Testis (tissue), 2 donors: ENCODE measurements at regions not wholly inside any gene's neighbourhood (a gene's known extent, or its start where the extent isn't known, plus 50 kb on each side); places are given as distances from the start of the nearest gene placed in this dataset.

Experiments
- DNase-seq: peaks from one replicate; pipeline ENCODE4 v3.0.0-alpha.2; 2019
- H3K27ac ChIP-seq, 2 donors: fragments of 200-600 bp; sonication (generic); one replicate each; pipeline ENCODE4 v1.5.1; 2019
- H3K27me3 ChIP-seq: fragments of 200-600 bp; sonication (generic); one replicate; pipeline ENCODE4 v1.5.1; 2019
- H3K36me3 ChIP-seq: fragments of 200-600 bp; sonication (generic); one replicate; pipeline ENCODE4 v1.5.1; 2017; ENCODE audit warnings: low read depth; ENCODE audit errors: missing control alignments
- H3K4me1 ChIP-seq: fragments of 200-600 bp; sonication (generic); one replicate; pipeline ENCODE4 v1.5.1; 2019
- H3K4me3 ChIP-seq, 2 donors: fragments of 200-600 bp; sonication (generic); one replicate each; pipeline ENCODE4 v1.5.1; 2017 to 2019
- H3K9me3 ChIP-seq: fragments of 200-600 bp; sonication (generic); one replicate; pipeline ENCODE4 v1.5.1; 2017
- POLR2A ChIP-seq: fragments of 450-650 bp; IDR thresholded peaks from one replicate; pipeline ENCODE4 v1.6.1; 2017; ENCODE audit warnings: antibody characterized with exemption, mild to moderate bottlenecking, moderate library complexity
- WGBS, 2 donors: methylation state at CpG; one replicate each; pipeline ENCODE4 v1.1.5; 2018; 5-methylcytosine and 5-hydroxymethylcytosine counted together
- intact Hi-C: fragments of 100-400 bp; cut with DNase I; formaldehyde crosslinking; loops from one replicate; pipeline ENCODE4 v1.15.1; 2023; ENCODE audit warnings: low total_unique reads
- TF ChIP-seq, protein P1 (sequence below), 3 experiments: fragments of 450-650 bp in 2 of 3; fragments of 200-600 bp in 1 of 3; sonication (generic) in 1 of 3; IDR thresholded peaks; one replicate each; pipeline ENCODE4 v1.5.1; 2016 to 2019; ENCODE audit warnings: antibody characterized with exemption in 3 of 3, mild to moderate bottlenecking in 2 of 3, moderate library complexity in 1 of 3

DNA sequence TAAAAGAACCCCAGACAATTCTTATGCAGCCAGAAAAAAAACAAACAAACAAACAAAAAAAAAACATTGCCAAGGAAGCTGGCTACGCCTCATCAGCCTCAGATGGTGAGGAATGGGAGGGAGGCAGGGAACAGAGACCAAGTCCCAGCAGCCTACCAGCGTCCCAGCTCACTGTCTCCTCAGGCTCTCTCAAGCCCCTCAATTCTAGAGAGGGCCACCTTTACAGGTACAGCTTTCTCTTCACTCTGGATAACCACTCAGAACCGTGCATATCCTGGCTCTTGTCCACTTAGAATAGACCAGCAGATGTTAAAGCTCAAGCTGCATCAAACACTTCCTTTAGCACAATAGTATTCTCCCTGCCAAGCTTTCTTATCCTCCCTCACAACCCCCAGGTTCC is 263.1 kb upstream of the CHAC2 start:
- Histone ChIP-seq H3K36me3 (no peaks in the 10 kb centered on the region), H3K27ac (no peak overlapping the region), H3K27me3 (no peaks in the 10 kb centered on the region), H3K9me3 (no peaks in the 10 kb centered on the region), H3K4me3 (no peak overlapping the region), H3K4me1 (no peaks in the 10 kb centered on the region)
- intact Hi-C loops = no loop called here
- 58 to 72% methylated on average over 3 of the region's 3 CpGs for WGBS, 2 donors
- no peak for TF ChIP-seq POLR2A
- TF ChIP-seq, protein P1, sequence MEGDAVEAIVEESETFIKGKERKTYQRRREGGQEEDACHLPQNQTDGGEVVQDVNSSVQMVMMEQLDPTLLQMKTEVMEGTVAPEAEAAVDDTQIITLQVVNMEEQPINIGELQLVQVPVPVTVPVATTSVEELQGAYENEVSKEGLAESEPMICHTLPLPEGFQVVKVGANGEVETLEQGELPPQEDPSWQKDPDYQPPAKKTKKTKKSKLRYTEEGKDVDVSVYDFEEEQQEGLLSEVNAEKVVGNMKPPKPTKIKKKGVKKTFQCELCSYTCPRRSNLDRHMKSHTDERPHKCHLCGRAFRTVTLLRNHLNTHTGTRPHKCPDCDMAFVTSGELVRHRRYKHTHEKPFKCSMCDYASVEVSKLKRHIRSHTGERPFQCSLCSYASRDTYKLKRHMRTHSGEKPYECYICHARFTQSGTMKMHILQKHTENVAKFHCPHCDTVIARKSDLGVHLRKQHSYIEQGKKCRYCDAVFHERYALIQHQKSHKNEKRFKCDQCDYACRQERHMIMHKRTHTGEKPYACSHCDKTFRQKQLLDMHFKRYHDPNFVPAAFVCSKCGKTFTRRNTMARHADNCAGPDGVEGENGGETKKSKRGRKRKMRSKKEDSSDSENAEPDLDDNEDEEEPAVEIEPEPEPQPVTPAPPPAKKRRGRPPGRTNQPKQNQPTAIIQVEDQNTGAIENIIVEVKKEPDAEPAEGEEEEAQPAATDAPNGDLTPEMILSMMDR (IDR thresholded peaks at IDR 0.05) = no peak
- DNase-seq = no peak

- no peak overlapping the region for H3K4me3 ChIP-seq
- TF ChIP-seq POLR2A = no peak
- TF ChIP-seq, protein P1 (IDR thresholded peaks at IDR 0.05) = no peak
- no peaks in the 10 kb centered on the region for H3K36me3 ChIP-seq
- H3K9me3 ChIP-seq = no peaks in the 10 kb centered on the region
- H3K27ac ChIP-seq = no peak overlapping the region
- H3K27me3 ChIP-seq = no peaks in the 10 kb centered on the region
- WGBS, 2 donors = 77% methylated on average over 4 of the region's 4 CpGs
- H3K4me1 ChIP-seq = no peaks in the 10 kb centered on the region
- no peak for DNase-seq
- intact Hi-C loops = no loop called here
These were observed 267.4 kb upstream of the CHAC2 start for GRCh38 chr2:53500181-53500580.

DNA sequence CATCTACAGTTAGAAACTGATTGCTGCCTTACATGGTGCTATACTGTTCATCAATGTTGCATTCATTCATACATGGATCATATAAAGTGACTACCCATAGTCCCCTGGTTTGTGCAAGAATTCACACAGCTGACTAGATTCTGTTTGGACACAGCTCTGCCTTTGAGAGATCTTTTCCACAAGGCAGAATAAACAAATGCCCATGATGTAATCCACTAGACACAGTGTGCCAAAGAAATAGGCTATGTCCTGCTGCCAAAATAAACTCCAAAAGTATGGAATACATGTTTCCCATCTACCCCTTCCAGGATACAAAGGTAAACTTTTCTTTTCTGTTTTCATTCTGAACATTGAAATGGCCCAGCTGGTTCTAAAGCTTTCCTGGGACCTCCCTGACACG is 269.4 kb upstream of the CHAC2 start:
- WGBS, 2 donors = 80 to 94% methylated on average over 1 of the region's 1 CpG
- intact Hi-C loops = no loop called here
- Histone ChIP-seq H3K9me3 (no peaks in the 10 kb centered on the region), H3K4me3 (no peak overlapping the region), H3K27me3 (no peaks in the 10 kb centered on the region), H3K36me3 (no peaks in the 10 kb centered on the region), H3K27ac (no peak overlapping the region), H3K4me1 (no peaks in the 10 kb centered on the region)
- DNase-seq = no peak
- TF ChIP-seq POLR2A = no peak
- TF ChIP-seq, protein P1 (IDR thresholded peaks at IDR 0.05) = no peak

- TF ChIP-seq, protein P1 (IDR thresholded peaks at IDR 0.05) = no peak
- no peak for TF ChIP-seq POLR2A
These were observed 270.6 kb upstream of the CHAC2 start for GRCh38 chr2:53497020-53497419.

GRCh38 chr2:53493210-53493609 is 274.4 kb upstream of the CHAC2 start:
- no peaks in the 10 kb centered on the region for H3K36me3 ChIP-seq
- intact Hi-C loops = no loop called here
- no peaks in the 10 kb centered on the region for H3K4me1 ChIP-seq
- TF ChIP-seq, protein P1 (IDR thresholded peaks at IDR 0.05) = no peak
- no peak for TF ChIP-seq POLR2A
- no peak overlapping the region for H3K4me3 ChIP-seq
- no peaks in the 10 kb centered on the region for H3K9me3 ChIP-seq
- H3K27me3 ChIP-seq = no peaks in the 10 kb centered on the region
- no peak for DNase-seq
- no peak overlapping the region for H3K27ac ChIP-seq

More at GRCh38 chr2:53497020-53497419, 270.6 kb upstream of the CHAC2 start:
- no peak overlapping the region for H3K27ac ChIP-seq
- no peak for DNase-seq
- no peak overlapping the region for H3K4me3 ChIP-seq
- 23 to 60% methylated on average over 1 of the region's 1 CpG for WGBS, 2 donors
- no peaks in the 10 kb centered on the region for H3K27me3 ChIP-seq
- H3K4me1 ChIP-seq = no peaks in the 10 kb centered on the region
- intact Hi-C loops = no loop called here
- no peaks in the 10 kb centered on the region for H3K36me3 ChIP-seq
- H3K9me3 ChIP-seq = no peaks in the 10 kb centered on the region
